BE2C (cell line): ENCODE measurements at regions not wholly inside any gene's neighbourhood (a gene's known extent, or its start where the extent isn't known, plus 50 kb on each side); places are given as distances from the start of the nearest gene placed in this dataset.

ENCODE experiments used
- DNase-seq: peaks from one replicate; pipeline ENCODE4 v3.0.0-alpha.2; 2020
- H3K27me3 ChIP-seq: fragments of 250-450 bp; sonication (Bioruptor Pico); 2 replicates; pipeline ENCODE4 v1.5.1; 2020; ENCODE audit warnings: mild to moderate bottlenecking
- H3K36me3 ChIP-seq: fragments of 250-450 bp; sonication (Bioruptor Pico); 2 replicates; pipeline ENCODE4 v1.5.1; 2020; ENCODE audit warnings: mild to moderate bottlenecking
- H3K4me1 ChIP-seq: fragments of 250-450 bp; sonication (Bioruptor Pico); 2 replicates; pipeline ENCODE4 v1.5.1; 2020
- H3K4me3 ChIP-seq: 2 replicates; pipeline ENCODE4 v1.5.1; 2011; ENCODE audit warnings: low read depth, low read length
- H3K9me3 ChIP-seq: fragments of 250-450 bp; sonication (Bioruptor Pico); 2 replicates; pipeline ENCODE4 v1.5.1; 2020
- CTCF ChIP-seq: IDR thresholded peaks from 2 replicates; pipeline ENCODE4 v1.5.1; 2012; ENCODE audit warnings: mild to moderate bottlenecking, low read depth, low read length

- no peaks in the 10 kb centered on the region for H3K9me3 ChIP-seq
- peaks cover 7% of the 10 kb centered on the region for H3K4me1 ChIP-seq
- no peak for DNase-seq
- no peak overlapping the region for H3K4me3 ChIP-seq
- H3K36me3 ChIP-seq, result no peaks in the 10 kb centered on the region
- no peak for TF ChIP-seq CTCF
- H3K27me3 ChIP-seq, result no peaks in the 10 kb centered on the region
These were observed 211.9 kb upstream of the IL12A start for GRCh38 chr3:159776779-159777178.

GRCh38 chr3:159779883-159780282 lies 208.8 kb upstream of the IL12A start:
- Histone ChIP-seq H3K9me3 (no peaks in the 10 kb centered on the region), H3K4me3 (no peak overlapping the region), H3K4me1 (peaks cover 7% of the 10 kb centered on the region), H3K36me3 (no peaks in the 10 kb centered on the region), H3K27me3 (no peaks in the 10 kb centered on the region)
- no peak for DNase-seq
- no peak for TF ChIP-seq CTCF

GRCh38 chr3:159781867-159782266 lies 206.8 kb upstream of the IL12A start:
- Histone ChIP-seq H3K4me3 (no peak overlapping the region), H3K9me3 (no peaks in the 10 kb centered on the region), H3K27me3 (no peaks in the 10 kb centered on the region), H3K36me3 (no peaks in the 10 kb centered on the region), H3K4me1 (no peaks in the 10 kb centered on the region)
- no peak for TF ChIP-seq CTCF
- no peak for DNase-seq

- TF ChIP-seq CTCF, result no peak
- Histone ChIP-seq H3K27me3 (no peaks in the 10 kb centered on the region), H3K4me3 (no peak overlapping the region), H3K9me3 (no peaks in the 10 kb centered on the region), H3K36me3 (no peaks in the 10 kb centered on the region), H3K4me1 (no peaks in the 10 kb centered on the region)
- DNase-seq, result no peak
These were observed 205.8 kb upstream of the IL12A start for GRCh38 chr3:159782724-159783421.

GRCh38 chr3:159783780-159784742 lies 204.6 kb upstream of the IL12A start:
- H3K4me3 ChIP-seq, result no peak overlapping the region
- no peak for DNase-seq

More at GRCh38 chr3:159783780-159784742, 204.6 kb upstream of the IL12A start:
- Histone ChIP-seq H3K4me1 (no peaks in the 10 kb centered on the region), H3K9me3 (no peaks in the 10 kb centered on the region), H3K27me3 (no peaks in the 10 kb centered on the region), H3K36me3 (no peaks in the 10 kb centered on the region)
- TF ChIP-seq CTCF, result no peak
